Neural progenitor cell (in vitro differentiated cells): ENCODE measurements at regions not wholly inside any gene's neighbourhood (a gene's known extent, or its start where the extent isn't known, plus 50 kb on each side); places are given as distances from the start of the nearest gene placed in this dataset.
A peak's percentile ranks its signal among the peaks of the same experiment; 100 is the strongest.

Source experiments
- DNase-seq: peaks from one replicate; pipeline ENCODE4 v3.0.0-alpha.2; 2016; ENCODE audit warnings: low spot score
- H2AFZ ChIP-seq: fragments of 200-600 bp; sonication (generic); replicated peaks from 2 replicates; pipeline ENCODE4 v1.6.1; 2016; ENCODE audit warnings: antibody characterized with exemption
- H3F3A ChIP-seq: fragments of 200-600 bp; sonication (generic); 2 replicates; pipeline ENCODE4 v1.6.1; 2016; ENCODE audit warnings: antibody characterized with exemption, low read depth
- H3K27ac ChIP-seq: fragments of 200-600 bp; sonication (generic); 2 replicates; pipeline ENCODE4 v1.5.1; 2016; ENCODE audit warnings: mild to moderate bottlenecking
- H3K27me3 ChIP-seq: fragments of 200-600 bp; sonication (generic); 2 replicates; pipeline ENCODE4 v1.6.1; 2016; ENCODE audit warnings: mild to moderate bottlenecking, moderate library complexity
- H3K36me3 ChIP-seq: fragments of 200-600 bp; sonication (generic); 2 replicates; pipeline ENCODE4 v1.5.1; 2016
- H3K4me1 ChIP-seq: fragments of 200-600 bp; sonication (generic); 2 replicates; pipeline ENCODE4 v1.6.1; 2016; ENCODE audit warnings: mixed run types
- H3K4me2 ChIP-seq: fragments of 200-600 bp; sonication (generic); 2 replicates; pipeline ENCODE4 v1.6.1; 2016
- H3K4me3 ChIP-seq: fragments of 200-600 bp; sonication (generic); 2 replicates; pipeline ENCODE4 v1.5.1; 2016
- H3K79me2 ChIP-seq: fragments of 200-600 bp; sonication (generic); 2 replicates; pipeline ENCODE4 v1.6.1; 2016; ENCODE audit warnings: low read depth
- H3K9ac ChIP-seq: fragments of 200-600 bp; sonication (generic); 2 replicates; pipeline ENCODE4 v1.6.1; 2016
- H3K9me3 ChIP-seq: fragments of 200-600 bp; sonication (generic); 2 replicates; pipeline ENCODE4 v1.5.1; 2016; ENCODE audit warnings: low read depth
- H4K20me1 ChIP-seq: fragments of 200-600 bp; sonication (generic); 2 replicates; pipeline ENCODE4 v1.6.1; 2016; ENCODE audit warnings: low read depth
- H3K27ac Mint-ChIP-seq: 3 replicates; pipeline ENCODE4 v1.8.0; 2021; ENCODE audit warnings: mixed read lengths
- H3K27me3 Mint-ChIP-seq: 2 replicates; pipeline ENCODE4 v1.8.0; 2022; ENCODE audit warnings: low read depth, mild to moderate bottlenecking, inconsistent platforms, moderate library complexity, mixed read lengths; ENCODE audit not compliant: insufficient read depth
- H3K36me3 Mint-ChIP-seq: 3 replicates; pipeline ENCODE4 v1.8.0; 2021; ENCODE audit warnings: mixed read lengths
- H3K4me1 Mint-ChIP-seq: 3 replicates; pipeline ENCODE4 v1.8.0; 2021; ENCODE audit warnings: mixed read lengths
- H3K4me3 Mint-ChIP-seq: 3 replicates; pipeline ENCODE4 v1.8.0; 2021; ENCODE audit warnings: mild to moderate bottlenecking, moderate library complexity, mixed read lengths
- H3K9me3 Mint-ChIP-seq: 3 replicates; pipeline ENCODE4 v1.8.0; 2020; ENCODE audit warnings: mixed read lengths
- EZH2 ChIP-seq: fragments of 200-600 bp; sonication (generic); IDR thresholded peaks from 2 replicates; pipeline ENCODE4 v1.6.1; 2017; ENCODE audit warnings: antibody characterized with exemption, mild to moderate bottlenecking, moderate library complexity
- EZH2phosphoT487 ChIP-seq: fragments of 200-600 bp; sonication (generic); IDR thresholded peaks from 2 replicates; pipeline ENCODE4 v1.6.1; 2017; ENCODE audit warnings: antibody characterized with exemption
- TF ChIP-seq, protein P1 (sequence below): fragments of 200-600 bp; sonication (generic); IDR thresholded peaks from 2 replicates; pipeline ENCODE4 v1.5.1; 2017; ENCODE audit warnings: antibody characterized with exemption, mild to moderate bottlenecking

DNA sequence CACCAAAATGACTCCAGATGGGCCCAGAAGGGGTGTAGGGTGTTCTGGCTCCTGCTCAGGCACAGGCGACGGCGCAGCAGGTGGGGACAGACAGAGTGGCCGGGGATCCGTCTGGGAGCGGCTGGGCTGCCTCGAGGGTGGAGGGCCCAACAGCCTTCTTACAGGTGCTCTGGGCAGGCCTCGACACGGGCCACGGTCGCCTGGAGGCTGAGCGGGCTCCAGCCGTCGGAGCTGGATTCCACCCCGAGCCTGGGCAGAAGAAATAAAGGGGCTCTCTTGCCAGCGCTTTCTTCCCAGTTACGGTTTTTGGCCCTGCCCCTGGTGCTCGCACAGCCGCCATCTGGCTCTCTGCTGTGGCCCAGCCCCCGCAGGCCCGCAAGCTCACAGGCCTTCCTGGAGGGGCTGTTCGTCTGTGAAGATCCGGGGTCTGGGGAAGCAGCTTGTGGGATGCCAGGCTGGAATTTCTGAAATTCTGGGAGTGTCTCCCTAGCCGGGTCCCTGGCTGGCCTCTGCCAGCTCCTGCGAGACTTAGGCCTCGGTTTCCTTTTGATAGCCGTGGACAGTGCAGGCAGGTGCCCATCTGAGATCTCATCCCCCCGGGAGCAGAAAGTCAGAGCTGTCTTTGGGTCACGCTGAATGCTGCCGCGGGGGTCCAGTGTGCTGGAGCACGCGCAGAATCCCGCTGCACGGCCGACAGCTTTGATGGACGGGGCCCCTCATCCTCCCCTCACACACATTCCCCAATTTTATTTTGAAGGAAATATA is 122.7 kb downstream of the PAPOLA start:
- H3F3A ChIP-seq: no peaks in the 10 kb centered on the region
- no peaks in the 10 kb centered on the region for H3K36me3 ChIP-seq
- H3K79me2 ChIP-seq: no peaks in the 10 kb centered on the region
- DNase-seq: peak; percentile 11
- H3K9me3 ChIP-seq: no peaks in the 10 kb centered on the region
- H3K4me1 Mint-ChIP-seq: peaks cover 13% of the 10 kb centered on the region
- H3K36me3 Mint-ChIP-seq: no peaks in the 10 kb centered on the region
- no peaks in the 10 kb centered on the region for H3K9me3 Mint-ChIP-seq
- H3K4me1 ChIP-seq: no peaks in the 10 kb centered on the region
- no peak overlapping the region for H3K4me3 Mint-ChIP-seq
- no peak overlapping the region for H3K4me3 ChIP-seq
- TF ChIP-seq, protein P1, sequence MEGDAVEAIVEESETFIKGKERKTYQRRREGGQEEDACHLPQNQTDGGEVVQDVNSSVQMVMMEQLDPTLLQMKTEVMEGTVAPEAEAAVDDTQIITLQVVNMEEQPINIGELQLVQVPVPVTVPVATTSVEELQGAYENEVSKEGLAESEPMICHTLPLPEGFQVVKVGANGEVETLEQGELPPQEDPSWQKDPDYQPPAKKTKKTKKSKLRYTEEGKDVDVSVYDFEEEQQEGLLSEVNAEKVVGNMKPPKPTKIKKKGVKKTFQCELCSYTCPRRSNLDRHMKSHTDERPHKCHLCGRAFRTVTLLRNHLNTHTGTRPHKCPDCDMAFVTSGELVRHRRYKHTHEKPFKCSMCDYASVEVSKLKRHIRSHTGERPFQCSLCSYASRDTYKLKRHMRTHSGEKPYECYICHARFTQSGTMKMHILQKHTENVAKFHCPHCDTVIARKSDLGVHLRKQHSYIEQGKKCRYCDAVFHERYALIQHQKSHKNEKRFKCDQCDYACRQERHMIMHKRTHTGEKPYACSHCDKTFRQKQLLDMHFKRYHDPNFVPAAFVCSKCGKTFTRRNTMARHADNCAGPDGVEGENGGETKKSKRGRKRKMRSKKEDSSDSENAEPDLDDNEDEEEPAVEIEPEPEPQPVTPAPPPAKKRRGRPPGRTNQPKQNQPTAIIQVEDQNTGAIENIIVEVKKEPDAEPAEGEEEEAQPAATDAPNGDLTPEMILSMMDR: no peak
- no peak for TF ChIP-seq EZH2phosphoT487
- TF ChIP-seq EZH2: no peak
- H3K27ac ChIP-seq: no peak overlapping the region
- H3K27ac Mint-ChIP-seq: peak overlapping the region; percentile 61
- H3K27me3 ChIP-seq: no peaks in the 10 kb centered on the region
- H2AFZ ChIP-seq: peak overlapping the region; percentile 44
- H3K4me2 ChIP-seq: no peak overlapping the region
- peaks cover 4% of the 10 kb centered on the region for H3K27me3 Mint-ChIP-seq
- H4K20me1 ChIP-seq: no peaks in the 10 kb centered on the region
- no peak overlapping the region for H3K9ac ChIP-seq

DNA sequence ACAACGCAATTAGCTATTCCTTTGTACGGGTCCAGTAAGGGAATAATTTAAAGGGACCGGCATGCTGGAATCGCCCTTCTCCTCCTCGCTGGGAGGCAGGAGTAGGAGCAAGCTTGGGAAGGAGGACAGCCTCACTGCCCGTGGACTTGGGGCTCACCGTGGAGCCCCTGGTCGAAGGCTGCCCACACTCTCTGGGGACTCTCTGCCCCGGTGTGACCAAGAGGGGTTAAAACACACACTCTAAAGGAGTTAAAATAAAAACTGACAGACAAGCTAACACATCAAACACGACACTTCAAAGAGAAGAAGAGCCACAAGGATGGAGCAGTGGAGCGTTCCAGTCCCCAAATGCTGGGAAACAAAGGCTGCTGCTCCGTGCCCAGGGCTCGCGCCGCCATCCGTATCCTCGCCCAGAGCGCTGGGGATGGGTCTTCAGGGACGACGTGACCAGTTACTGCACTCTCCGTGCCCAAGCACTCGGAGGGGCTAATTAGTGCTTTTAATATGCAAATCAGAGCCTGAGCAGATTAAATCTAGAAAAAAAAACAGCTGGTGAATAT is 123.3 kb downstream of the PAPOLA start:
- H3K27me3 Mint-ChIP-seq: peaks cover 4% of the 10 kb centered on the region
- no peaks in the 10 kb centered on the region for H3K36me3 ChIP-seq
- H3K4me1 ChIP-seq: no peaks in the 10 kb centered on the region
- no peaks in the 10 kb centered on the region for H3K9me3 Mint-ChIP-seq
- no peaks in the 10 kb centered on the region for H3K27me3 ChIP-seq
- H3K4me1 Mint-ChIP-seq: peaks cover 13% of the 10 kb centered on the region
- H3K4me3 Mint-ChIP-seq: no peak overlapping the region
- no peak overlapping the region for H3K27ac ChIP-seq
- H2AFZ ChIP-seq: peak overlapping the region; percentile 34
- H3K79me2 ChIP-seq: no peaks in the 10 kb centered on the region
- TF ChIP-seq EZH2 (no peak), EZH2phosphoT487 (no peak)
- TF ChIP-seq, protein P1: no peak
- DNase-seq: no peak
- no peaks in the 10 kb centered on the region for H3F3A ChIP-seq
- no peak overlapping the region for H3K9ac ChIP-seq
- no peak overlapping the region for H3K4me3 ChIP-seq
- H3K36me3 Mint-ChIP-seq: no peaks in the 10 kb centered on the region
- no peaks in the 10 kb centered on the region for H3K9me3 ChIP-seq
- H4K20me1 ChIP-seq: no peaks in the 10 kb centered on the region
- no peak overlapping the region for H3K4me2 ChIP-seq
- H3K27ac Mint-ChIP-seq: no peak overlapping the region

- DNase-seq: no peak
Observed at GRCh38 chr14:96626121-96626768, 124.1 kb downstream of the PAPOLA start.

More at GRCh38 chr14:96626121-96626768, 124.1 kb downstream of the PAPOLA start:
- H3K27me3 Mint-ChIP-seq: peaks cover 2% of the 10 kb centered on the region
- Histone ChIP-seq H4K20me1 (no peaks in the 10 kb centered on the region), H3F3A (no peaks in the 10 kb centered on the region), H3K4me2 (no peak overlapping the region), H3K27me3 (no peaks in the 10 kb centered on the region), H3K9me3 (no peaks in the 10 kb centered on the region), H3K9ac (no peak overlapping the region), H3K79me2 (no peaks in the 10 kb centered on the region), H3K4me1 (no peaks in the 10 kb centered on the region), H3K4me3 (no peak overlapping the region), H3K27ac (no peak overlapping the region), H3K36me3 (no peaks in the 10 kb centered on the region), H2AFZ (no peak overlapping the region)
- H3K4me3 Mint-ChIP-seq: no peak overlapping the region
- no peak for TF ChIP-seq EZH2
- TF ChIP-seq, protein P1: no peak
- TF ChIP-seq EZH2phosphoT487: no peak
- H3K9me3 Mint-ChIP-seq: no peaks in the 10 kb centered on the region
- H3K4me1 Mint-ChIP-seq: peaks cover 13% of the 10 kb centered on the region
- H3K27ac Mint-ChIP-seq: peak overlapping the region; percentile 57
- no peaks in the 10 kb centered on the region for H3K36me3 Mint-ChIP-seq
